Skin epidermis (tissue), 12 donors: ENCODE measurements at regions not wholly inside any gene's neighbourhood (a gene's known extent, or its start where the extent isn't known, plus 50 kb on each side); places are given as distances from the start of the nearest gene placed in this dataset.

Experiments used
- H3K27ac ChIP-seq, 21 experiments: fragments of 200-600 bp; sonication (generic) in 11 of 21; one replicate each; pipeline ENCODE4 v1.5.0; 2020; ENCODE audit warnings: mild to moderate bottlenecking in 3 of 21, inconsistent platforms in 2 of 21, moderate library complexity in 2 of 21
- H3K4me3 ChIP-seq, 7 experiments: fragments of 200-600 bp; sonication (generic) in 2 of 7; one replicate each; pipeline ENCODE4 v1.5.0; 2020; ENCODE audit warnings: inconsistent platforms in 2 of 7, mild to moderate bottlenecking in 2 of 7, moderate library complexity in 1 of 7

- Histone ChIP-seq H3K27ac (no peak overlapping the region), H3K4me3 (no peak overlapping the region)
Observed at GRCh38 chr4:74608151-74608949, 163.4 kb downstream of the AREG start.

GRCh38 chr4:74610491-74610890 lies 165.6 kb downstream of the AREG start:
- no peak overlapping the region for H3K27ac ChIP-seq
- no peak overlapping the region for H3K4me3 ChIP-seq

GRCh38 chr4:74612837-74613236 lies 167.9 kb downstream of the AREG start:
- Histone ChIP-seq H3K27ac (no peak overlapping the region), H3K4me3 (no peak overlapping the region)

- no peak overlapping the region for H3K27ac ChIP-seq
- H3K4me3 ChIP-seq: no peak overlapping the region
Observed at GRCh38 chr4:74613266-74613665, 168.3 kb downstream of the AREG start.

- H3K27ac ChIP-seq: no peak overlapping the region
- no peak overlapping the region for H3K4me3 ChIP-seq
Observed at GRCh38 chr4:74615411-74615810, 170.5 kb downstream of the AREG start.

GRCh38 chr4:74618166-74618565 lies 173.2 kb downstream of the AREG start:
- Histone ChIP-seq H3K27ac (peak overlapping the region in 1 of 21 experiments; percentile 7), H3K4me3 (no peak overlapping the region)

GRCh38 chr4:74618659-74619058 lies 173.7 kb downstream of the AREG start:
- Histone ChIP-seq H3K4me3 (no peak overlapping the region), H3K27ac (peak overlapping the region in 1 of 21 experiments; percentile 7)

- H3K27ac ChIP-seq: no peak overlapping the region
- H3K4me3 ChIP-seq: no peak overlapping the region
Observed at GRCh38 chr4:74619931-74620702, 174.2 kb downstream of the BTC start.

GRCh38 chr4:74621616-74622015 lies 172.7 kb downstream of the BTC start:
- H3K4me3 ChIP-seq: no peak overlapping the region
- no peak overlapping the region for H3K27ac ChIP-seq

- Histone ChIP-seq H3K27ac (no peak overlapping the region), H3K4me3 (no peak overlapping the region)
Observed at GRCh38 chr4:74623041-74623440, 171.3 kb downstream of the BTC start.

- H3K27ac ChIP-seq: peak overlapping the region in 1 of 21 experiments; percentile 21
Observed at GRCh38 chr4:74624351-74625151, 169.8 kb downstream of the BTC start.

GRCh38 chr4:74625981-74626380 lies 168.3 kb downstream of the BTC start:
- no peak overlapping the region for H3K27ac ChIP-seq
- no peak overlapping the region for H3K4me3 ChIP-seq

More at GRCh38 chr4:74624351-74625151, 169.8 kb downstream of the BTC start:
- no peak overlapping the region for H3K4me3 ChIP-seq

- Histone ChIP-seq H3K4me3 (no peak overlapping the region), H3K27ac (no peak overlapping the region)
Observed at GRCh38 chr4:74627093-74627492, 167.2 kb downstream of the BTC start.

GRCh38 chr4:74627504-74627903 lies 166.8 kb downstream of the BTC start:
- Histone ChIP-seq H3K4me3 (no peak overlapping the region), H3K27ac (no peak overlapping the region)

GRCh38 chr4:74628852-74629620 lies 165.3 kb downstream of the BTC start:
- H3K4me3 ChIP-seq: no peak overlapping the region
- no peak overlapping the region for H3K27ac ChIP-seq

- H3K4me3 ChIP-seq: no peak overlapping the region
- H3K27ac ChIP-seq: no peak overlapping the region
Observed at GRCh38 chr4:74630551-74630950, 163.8 kb downstream of the BTC start.

GRCh38 chr4:74631338-74631737 lies 163.0 kb downstream of the BTC start:
- no peak overlapping the region for H3K27ac ChIP-seq
- H3K4me3 ChIP-seq: no peak overlapping the region

- H3K4me3 ChIP-seq: no peak overlapping the region
- H3K27ac ChIP-seq: peak overlapping the region in 1 of 21 experiments; percentile 11
Observed at GRCh38 chr4:74631988-74632387, 162.3 kb downstream of the BTC start.

GRCh38 chr4:74632634-74633033 lies 161.7 kb downstream of the BTC start:
- no peak overlapping the region for H3K4me3 ChIP-seq
- peak overlapping the region in 1 of 21 experiments; percentile 11 for H3K27ac ChIP-seq

GRCh38 chr4:74635074-74635473 lies 159.2 kb downstream of the BTC start:
- Histone ChIP-seq H3K4me3 (no peak overlapping the region), H3K27ac (no peak overlapping the region)
